UCSD-AML1 (cell line): ENCODE measurements at regions not wholly inside any gene's neighbourhood (a gene's known extent, or its start where the extent isn't known, plus 50 kb on each side); places are given as distances from the start of the nearest gene placed in this dataset.

Experiments used
- DNase-seq: peaks from one replicate; lab custom pipeline; 2025; ENCODE audit not compliant: unreplicated experiment; lab: John Stamatoyannopoulos, UW

GRCh38 chrX:109842611-109843010 is 109.6 kb upstream of the ACSL4 start:
- no peak for DNase-seq

GRCh38 chrX:109843963-109844751 is 111.1 kb upstream of the ACSL4 start:
- DNase-seq: no peak

GRCh38 chrX:109844986-109845385 is 111.9 kb upstream of the ACSL4 start:
- no peak for DNase-seq

- no peak for DNase-seq
Observed at GRCh38 chrX:109845996-109846395, 112.9 kb upstream of the ACSL4 start.

GRCh38 chrX:109847257-109848187 is 114.5 kb upstream of the ACSL4 start:
- no peak for DNase-seq

GRCh38 chrX:109848461-109849050 is 115.5 kb upstream of the ACSL4 start:
- DNase-seq: peak; percentile 16

GRCh38 chrX:109854096-109854495 is 121.0 kb upstream of the ACSL4 start:
- DNase-seq: no peak

- no peak for DNase-seq
Observed at GRCh38 chrX:109855501-109855900, 122.4 kb upstream of the ACSL4 start.

GRCh38 chrX:109856974-109857373 is 123.9 kb upstream of the ACSL4 start:
- DNase-seq: no peak

GRCh38 chrX:109857584-109858228 is 124.6 kb upstream of the ACSL4 start:
- DNase-seq: no peak

GRCh38 chrX:109858602-109859341 is 125.7 kb upstream of the ACSL4 start:
- no peak for DNase-seq

GRCh38 chrX:109859651-109860050 is 126.6 kb upstream of the ACSL4 start:
- no peak for DNase-seq

GRCh38 chrX:109862433-109862832 is 129.4 kb upstream of the ACSL4 start:
- no peak for DNase-seq

- no peak for DNase-seq
Observed at GRCh38 chrX:109863811-109864210, 130.8 kb upstream of the ACSL4 start.

- no peak for DNase-seq
Observed at GRCh38 chrX:109871121-109871888, 131.6 kb upstream of the TMEM164 start.

GRCh38 chrX:109872021-109872732 is 130.7 kb upstream of the TMEM164 start:
- DNase-seq: no peak

GRCh38 chrX:109873574-109873973 is 129.3 kb upstream of the TMEM164 start:
- no peak for DNase-seq

- no peak for DNase-seq
Observed at GRCh38 chrX:109873983-109874382, 128.9 kb upstream of the TMEM164 start.

- DNase-seq: no peak
Observed at GRCh38 chrX:109874548-109874947, 128.4 kb upstream of the TMEM164 start.
